ENCODE measurements at regions not wholly inside any gene's neighbourhood (a gene's known extent, or its start where the extent isn't known, plus 50 kb on each side); places are given as distances from the start of the nearest gene placed in this dataset.

GRCh38 chr2:104562537-104562936, 291.4 kb upstream of the POU3F3 start:
- DNase-seq, result no peak

- DNase-seq, result no peak
Measured at GRCh38 chr2:104563398-104563996, 290.4 kb upstream of the POU3F3 start.

DNA sequence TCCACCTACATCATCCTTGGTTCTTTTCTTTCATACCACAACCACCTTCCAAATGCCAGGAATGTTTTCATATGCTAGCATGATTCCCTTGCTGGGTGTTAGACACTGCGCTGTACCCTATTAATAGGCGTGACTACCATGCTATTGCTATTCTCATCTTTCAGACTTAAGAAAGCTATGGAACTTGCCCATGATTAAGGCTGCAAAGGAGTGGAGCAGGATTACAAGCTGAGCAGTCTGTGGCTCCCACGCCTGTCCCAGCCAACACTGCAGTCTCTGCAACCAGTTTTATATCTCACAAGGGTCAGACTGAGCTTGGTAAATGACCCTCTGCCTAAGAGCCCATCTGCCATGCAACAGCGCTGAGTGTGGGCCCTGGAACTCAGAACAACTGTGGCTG, 285.7 kb upstream of the POU3F3 start:
- DNase-seq, result no peak

DNA sequence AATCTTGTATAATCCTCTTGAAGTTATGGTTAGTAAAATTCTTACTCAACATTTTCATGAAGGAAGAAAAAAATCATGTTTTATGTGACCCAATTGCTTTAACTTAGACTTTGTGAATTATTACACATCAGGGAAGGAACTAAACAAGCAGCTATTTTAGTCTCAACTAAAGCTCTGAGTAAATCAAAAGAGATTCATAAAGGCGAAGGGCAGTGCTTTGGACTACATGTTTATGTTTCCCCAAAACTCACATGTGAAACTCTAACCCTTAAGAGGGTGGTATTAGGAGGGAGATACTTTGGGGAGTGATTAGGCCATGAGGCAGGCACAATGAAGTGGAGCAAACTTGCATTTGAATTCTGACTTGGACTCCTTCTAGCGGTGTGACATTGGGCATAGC, 283.7 kb upstream of the POU3F3 start:
- no peak for DNase-seq

GRCh38 chr2:104572834-104573233, 281.1 kb upstream of the POU3F3 start:
- no peak for DNase-seq

- DNase-seq, result no peak
Measured at GRCh38 chr2:104574367-104574766, 279.5 kb upstream of the POU3F3 start.

DNA sequence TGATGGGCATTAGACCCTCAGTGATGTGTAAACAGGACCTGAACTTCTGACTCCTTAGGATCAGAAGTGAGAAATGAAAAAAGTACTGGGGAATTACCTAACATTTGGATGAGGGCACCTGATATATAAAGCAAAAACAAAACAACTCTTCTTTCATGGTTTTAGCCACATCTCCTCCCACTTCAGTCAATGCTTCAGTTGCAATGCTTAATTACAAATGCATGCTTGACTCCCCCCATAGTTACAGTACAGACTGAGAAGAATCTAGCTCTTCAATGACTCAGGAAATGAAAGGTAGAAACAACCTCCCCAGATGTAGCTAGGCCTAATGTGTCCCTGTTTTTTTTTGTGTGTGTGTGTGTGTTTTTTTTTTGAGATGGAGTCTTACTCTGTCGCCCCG, 276.8 kb upstream of the POU3F3 start:
- no peak for DNase-seq

DNA sequence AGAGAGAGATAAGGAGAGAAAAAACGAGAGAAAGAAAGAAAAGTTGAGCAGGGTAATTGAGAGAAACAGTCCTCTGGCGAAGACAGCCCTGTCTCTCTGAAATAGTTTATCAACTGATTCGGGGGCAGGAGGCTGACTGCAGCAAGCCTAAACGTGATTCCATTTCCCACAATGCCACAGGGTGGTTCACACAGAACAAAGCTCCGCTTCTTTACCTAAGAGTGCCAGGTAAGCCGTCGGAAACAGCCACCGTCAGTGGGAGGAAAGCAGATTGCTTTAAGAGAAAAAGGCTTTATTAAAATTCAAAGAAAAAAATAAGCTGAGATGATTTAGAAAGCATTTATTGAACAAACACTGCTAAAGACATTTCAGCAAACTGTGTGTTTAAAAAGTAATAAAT, 271.4 kb upstream of the POU3F3 start:
- DNase-seq, result no peak

- no peak for DNase-seq
Measured at GRCh38 chr2:104583811-104584210, 270.1 kb upstream of the POU3F3 start.

DNA sequence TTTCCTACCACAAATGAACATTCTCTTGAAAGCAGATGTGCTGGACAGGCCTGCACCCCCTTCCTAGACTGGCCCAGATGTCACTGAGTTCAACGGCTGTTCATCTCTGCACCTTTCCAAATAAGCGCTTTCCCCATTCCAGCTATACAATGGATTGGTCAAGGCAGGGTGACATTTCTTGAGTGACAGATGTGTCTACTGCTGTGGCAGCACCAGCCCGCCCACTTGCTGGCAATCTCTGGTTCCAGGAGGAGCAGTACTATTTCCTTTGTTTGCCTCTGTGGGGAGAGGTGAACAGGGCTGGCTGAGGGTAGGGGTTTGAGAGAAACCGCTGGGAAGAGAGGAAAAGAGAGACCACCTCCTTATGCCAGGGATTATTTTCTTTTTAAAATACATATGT, 269.5 kb upstream of the POU3F3 start:
- DNase-seq, result no peak

- DNase-seq, result no peak
Measured at GRCh38 chr2:104595576-104595975, 258.3 kb upstream of the POU3F3 start.

DNA sequence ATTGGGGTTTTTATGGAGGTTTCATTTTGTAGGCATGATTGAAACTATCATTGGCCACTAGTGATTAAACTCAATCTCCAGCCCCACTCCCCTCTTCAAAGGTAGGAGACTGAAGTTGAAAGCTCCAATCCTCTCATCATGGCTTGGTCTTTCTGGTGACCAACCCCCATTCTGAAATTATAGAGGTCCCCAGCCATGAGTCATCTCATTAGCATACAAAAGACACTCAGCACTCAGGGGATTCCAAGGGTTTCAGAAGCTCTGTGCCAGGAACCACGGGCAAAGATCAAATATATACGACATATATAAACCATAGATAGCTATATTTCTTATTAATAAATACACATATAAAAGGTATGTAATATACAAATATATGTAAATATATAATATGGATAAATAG, 256.0 kb upstream of the POU3F3 start:
- no peak for DNase-seq

DNA sequence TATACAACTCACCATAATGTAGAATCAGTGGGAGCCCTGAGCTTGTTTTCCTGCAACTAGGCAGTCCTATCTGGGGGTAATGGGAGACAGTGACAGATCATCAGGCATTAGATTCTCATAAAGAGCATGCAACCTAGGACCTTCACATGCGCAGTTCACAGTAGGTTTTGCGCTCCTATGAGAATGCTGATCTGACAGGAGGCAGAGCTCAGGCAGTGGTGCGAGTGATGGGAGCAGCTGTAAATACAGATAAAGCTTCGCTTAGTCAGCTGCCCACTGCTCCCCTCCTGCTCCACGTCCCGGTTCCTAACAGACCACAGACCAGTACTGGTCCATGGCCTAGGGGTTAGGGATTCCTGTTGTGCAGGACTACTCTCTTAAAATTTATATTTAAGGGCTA, 255.3 kb upstream of the POU3F3 start:
- no peak for DNase-seq

GRCh38 chr2:104599787-104600510, 254.0 kb upstream of the POU3F3 start:
- DNase-seq, result no peak

DNA sequence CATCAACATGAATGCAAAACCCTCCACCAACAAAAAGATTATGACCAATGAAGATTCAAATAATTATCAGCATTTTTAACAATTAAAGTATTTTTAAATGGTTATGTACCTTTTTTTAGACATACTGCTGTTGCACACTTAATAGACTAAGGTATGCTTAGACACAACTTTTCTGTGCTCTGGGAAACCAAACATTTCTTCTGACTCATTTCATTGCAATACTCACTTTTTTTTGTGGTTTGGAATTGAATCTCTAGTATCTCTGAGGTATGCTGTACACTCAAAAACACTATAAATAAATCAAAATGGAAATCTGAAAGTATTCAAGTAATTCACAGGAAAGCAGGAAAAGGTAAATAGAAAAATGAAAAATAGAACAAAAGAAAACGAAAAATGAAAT, 247.9 kb upstream of the POU3F3 start:
- DNase-seq, result no peak

- no peak for DNase-seq
Measured at GRCh38 chr2:104616856-104617255, 237.1 kb upstream of the POU3F3 start.

DNA sequence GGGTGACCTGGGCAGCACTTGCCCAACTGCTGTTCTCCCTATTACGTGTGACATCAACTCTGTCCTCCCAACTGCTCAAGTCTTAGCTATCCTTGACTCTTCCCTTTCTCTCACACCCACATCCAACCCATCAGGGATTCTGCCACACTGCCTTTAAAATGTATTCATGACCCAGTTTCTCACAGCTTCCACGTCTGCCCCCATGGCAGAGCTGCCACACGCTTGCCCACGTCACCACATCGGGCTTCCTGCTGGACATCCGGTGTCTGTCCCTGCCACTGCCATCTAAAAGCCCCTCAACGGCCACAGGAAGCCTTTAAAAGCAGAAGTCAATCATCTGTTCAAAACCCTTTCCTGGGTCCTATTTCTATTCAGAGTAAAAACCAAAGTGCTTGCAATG, 233.1 kb upstream of the POU3F3 start:
- no peak for DNase-seq

- DNase-seq, result no peak
Measured at GRCh38 chr2:104635608-104636007, 218.3 kb upstream of the POU3F3 start.

DNA sequence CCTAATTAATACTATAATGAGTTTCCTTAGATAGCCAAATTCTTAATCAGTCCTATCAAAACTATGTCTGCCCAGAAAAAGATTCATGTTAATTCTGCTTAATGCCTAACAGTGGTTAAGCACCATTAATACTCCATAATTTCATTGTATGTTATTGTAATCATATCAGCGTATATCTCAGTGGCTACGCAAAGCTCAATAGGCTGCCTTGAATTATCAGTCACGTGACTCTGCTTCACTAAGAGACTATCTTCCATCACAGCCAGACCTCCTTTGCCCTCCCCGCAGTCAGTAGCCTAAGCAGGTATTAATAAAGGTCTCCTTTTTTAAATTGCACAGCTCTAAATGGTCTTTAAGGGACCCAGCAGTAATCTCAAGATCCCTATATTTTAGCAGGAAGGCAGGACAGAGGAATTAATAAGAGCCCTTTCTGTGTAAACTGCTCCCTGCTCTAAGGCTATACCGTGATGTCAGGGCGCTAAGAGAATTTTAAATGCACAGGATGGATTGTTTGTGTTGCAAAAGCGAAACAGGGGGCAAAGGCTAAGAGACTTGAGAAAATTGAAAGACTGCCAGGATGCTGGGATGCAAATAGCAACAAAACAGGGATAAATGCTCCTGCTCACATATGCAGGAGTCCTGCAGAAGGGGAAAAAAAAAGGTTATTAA, 215.6 kb upstream of the POU3F3 start:
- no peak for DNase-seq

DNA sequence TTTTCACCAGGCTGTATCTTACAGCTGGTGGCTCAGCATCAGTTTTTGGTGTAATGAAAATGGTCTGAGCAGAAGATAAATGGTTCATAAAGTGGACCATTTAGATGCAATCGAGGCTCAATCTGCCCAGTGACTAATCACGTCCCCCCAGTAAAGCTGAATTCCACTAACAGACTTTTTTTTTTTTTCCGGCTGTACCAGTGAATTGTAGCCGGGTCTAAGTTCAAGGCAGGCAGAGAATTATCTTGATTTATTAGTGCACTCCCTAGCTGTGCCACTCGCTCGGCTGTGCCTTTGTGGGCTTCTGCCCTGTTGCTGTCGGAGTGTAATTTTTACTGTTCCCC, 215.1 kb upstream of the POU3F3 start:
- DNase-seq, result no peak

DNA sequence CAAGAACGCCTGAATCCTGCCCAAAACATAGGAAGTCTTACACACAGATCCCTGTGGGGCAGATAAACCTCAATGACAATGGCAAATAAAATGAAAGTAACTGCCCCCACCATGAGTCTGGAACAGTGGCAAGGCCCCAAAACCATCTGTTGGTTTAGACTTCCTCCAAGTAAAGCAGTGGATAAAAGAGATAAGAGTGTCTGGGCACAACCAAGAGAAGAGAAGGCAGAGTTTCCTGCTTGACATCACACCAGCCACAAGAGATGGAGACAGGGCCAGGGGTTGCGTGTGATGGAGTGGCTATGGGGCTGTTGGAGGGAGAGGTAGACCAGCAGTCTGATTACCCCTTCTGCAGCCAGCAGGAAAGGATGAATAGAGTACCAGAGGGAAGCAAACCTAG, 212.1 kb upstream of the POU3F3 start:
- no peak for DNase-seq

DNA sequence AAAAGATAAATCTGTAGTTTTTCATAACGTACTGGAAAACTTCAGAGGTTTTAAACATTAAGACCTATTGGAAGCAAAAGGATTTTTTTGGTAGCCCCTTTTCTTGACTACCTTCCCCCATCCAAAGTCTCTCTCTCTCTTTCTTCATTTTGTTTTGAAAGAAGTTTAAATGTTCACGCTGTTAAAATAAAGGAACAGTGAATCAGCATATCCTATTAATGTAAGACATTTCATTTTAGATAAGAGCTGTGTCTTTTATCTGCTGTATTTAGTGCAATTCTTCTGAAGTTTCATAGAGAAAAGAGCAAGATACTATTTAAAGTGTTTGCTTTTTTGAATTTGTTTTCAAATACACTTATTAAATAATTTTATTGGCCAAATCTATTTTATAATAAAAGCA, 205.5 kb upstream of the POU3F3 start:
- no peak for DNase-seq

DNA sequence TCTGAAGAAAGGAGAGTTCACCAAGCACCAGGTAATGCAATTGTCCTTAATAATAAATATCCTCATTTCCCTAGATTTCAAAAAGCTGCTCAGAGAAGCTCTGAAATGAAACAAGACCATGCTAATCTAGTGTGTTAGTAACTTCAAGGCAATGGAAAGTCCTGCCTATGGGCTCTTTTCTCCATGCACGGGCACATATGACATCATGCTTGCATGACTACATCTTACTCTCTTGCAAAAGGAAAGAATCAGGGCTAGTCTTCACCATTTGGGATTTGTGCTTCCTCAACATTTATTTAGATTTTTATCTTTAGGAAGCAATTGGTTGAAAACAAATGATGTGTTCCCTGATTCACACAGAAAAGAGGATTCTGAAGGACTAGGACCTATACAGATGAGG, 204.0 kb upstream of the POU3F3 start:
- DNase-seq, result no peak

DNA sequence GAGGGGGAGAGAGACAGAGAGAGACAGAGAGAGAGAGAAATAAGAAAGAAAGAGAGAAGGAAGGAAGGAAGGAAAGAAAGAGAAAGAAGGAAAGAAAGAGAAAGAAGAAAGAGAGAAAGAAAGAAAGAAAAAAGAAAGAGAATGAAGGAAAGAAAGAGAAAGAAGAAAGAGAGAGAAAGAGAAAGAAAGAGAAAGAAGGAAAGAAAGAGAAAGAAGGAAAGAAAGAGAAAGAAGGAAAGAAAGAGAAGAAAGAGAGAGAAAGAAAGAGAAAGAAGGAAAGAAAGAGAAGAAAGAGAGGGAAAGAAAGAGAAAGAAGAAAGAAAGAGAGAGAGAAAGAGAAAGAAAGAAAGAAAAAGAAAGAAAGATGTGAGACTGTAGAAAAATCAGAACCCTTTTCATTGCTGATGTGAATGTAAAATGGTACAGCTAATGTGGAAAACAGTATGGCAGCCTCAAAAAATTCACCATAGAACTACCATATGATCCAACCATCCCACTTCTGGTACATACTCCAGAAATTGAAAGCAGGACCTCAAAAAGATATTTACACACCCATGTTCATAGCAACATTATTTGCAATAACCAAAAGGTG, 203.4 kb upstream of the POU3F3 start:
- DNase-seq, result no peak

Data from NK-92 treated with Interleukin-12 subunit alpha and Interleukin-12 subunit beta, amount 100 ng/mL, for 24 hours (cell line).